ENCODE measurements at regions not wholly inside any gene's neighbourhood (a gene's known extent, or its start where the extent isn't known, plus 50 kb on each side); places are given as distances from the start of the nearest gene placed in this dataset.
"Not testable (repeated sequence)": the region's sequence is repeated elsewhere in the genome, so short reads cannot be mapped to it uniquely, and the experiment has no call there.

DNA sequence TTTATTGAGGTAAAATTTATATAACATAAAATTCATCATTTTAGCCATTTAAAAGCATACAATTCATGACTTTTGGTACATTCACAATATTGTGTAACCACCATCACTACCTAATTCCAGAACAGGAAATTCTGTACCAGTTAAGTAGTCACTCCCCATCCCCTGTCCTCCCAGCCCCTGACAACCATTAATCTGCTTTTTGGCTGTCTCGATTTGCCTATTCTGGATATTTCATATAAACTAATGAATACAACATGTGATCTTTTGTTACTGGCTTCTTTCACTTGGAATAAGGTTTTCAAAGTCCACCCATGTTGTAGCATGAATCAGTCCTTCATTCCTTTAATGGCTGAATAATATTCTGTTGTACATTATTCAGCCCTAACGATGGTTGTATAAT lies 115.6 kb upstream of the KLF14 start:
- no peak for DNase-seq (ENCODE audit: low spot score)

DNA sequence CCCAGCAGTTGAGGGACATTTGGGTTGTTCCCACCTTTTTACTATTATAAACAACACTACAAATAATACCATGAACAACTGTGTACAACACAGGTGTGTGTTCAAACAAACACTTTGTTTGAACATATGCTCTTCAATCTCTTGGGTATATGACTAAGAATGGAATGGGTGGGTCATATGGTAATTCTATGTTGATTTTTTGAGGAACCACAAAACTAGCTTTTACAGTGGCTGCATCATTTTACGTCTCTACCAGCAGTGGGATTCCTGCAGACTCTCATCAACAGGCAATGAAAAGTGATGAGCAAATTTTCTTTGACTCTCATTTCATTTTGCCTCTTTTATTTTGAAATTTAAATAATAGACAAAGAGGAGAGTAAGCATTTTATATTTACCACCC lies 116.9 kb upstream of the KLF14 start:
- DNase-seq (ENCODE audit: low spot score), result no peak

- DNase-seq (ENCODE audit: low spot score), result no peak
Measured at GRCh38 chr7:130852867-130853266, 118.9 kb upstream of the KLF14 start.

DNA sequence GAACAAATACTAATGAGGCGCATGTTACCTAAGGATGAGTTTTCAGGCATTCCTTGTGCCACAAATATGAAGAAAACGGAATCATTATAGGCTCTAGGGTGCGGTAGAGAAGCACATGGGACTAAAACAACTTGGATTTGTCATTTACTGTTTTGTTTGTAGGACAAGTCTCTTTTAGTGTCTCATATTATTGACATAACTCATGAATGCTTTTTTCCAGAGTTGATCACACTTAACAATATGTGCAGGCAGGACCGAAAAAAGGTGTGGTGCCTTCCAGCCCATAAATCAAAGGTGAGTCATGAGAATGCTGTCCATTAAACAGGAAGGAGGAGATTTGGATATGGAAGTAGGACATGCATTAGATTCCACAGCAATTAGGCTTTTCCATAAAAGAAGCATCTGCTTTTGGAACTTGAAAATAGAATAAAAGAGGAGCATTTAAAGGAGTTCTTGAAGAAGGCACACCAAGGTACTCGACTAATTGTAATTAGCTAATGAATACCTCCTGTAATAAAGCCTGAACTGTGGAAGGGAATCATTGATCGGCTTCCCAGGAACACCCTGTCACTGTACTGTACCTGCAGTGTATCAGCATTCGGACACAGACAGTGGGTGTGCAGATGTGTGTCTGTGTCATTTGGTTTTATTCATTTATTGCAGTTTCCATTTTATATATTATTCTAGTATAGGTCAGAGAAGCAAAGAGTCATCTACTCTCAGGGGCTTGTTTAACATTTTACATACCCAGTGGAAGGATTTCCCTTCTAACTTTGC lies 119.7 kb upstream of the KLF14 start:
- no peak for DNase-seq (ENCODE audit: low spot score)

DNA sequence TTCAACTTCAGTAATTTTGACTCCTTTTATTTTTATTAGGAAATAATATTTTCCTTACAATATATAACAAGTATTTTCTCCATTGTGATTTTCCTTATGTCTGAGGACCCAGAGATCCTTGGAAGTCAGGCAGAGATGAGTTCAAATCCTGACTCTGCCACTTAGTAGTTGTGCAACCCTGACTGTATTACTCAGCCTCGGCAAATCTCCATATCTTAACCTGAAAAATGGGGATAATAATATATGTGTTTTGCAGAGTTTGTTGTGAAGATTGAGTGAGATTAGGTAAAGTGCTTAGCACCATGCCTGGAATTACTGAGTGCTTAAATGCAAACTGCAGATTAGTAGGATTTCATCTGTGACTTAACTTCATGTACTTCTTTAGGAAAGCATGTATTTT lies 120.5 kb upstream of the KLF14 start:
- DNase-seq (ENCODE audit: low spot score), result no peak

- DNase-seq (ENCODE audit: low spot score), result no peak
Measured at GRCh38 chr7:130856866-130857265, 122.9 kb upstream of the KLF14 start.

GRCh38 chr7:130860832-130861231 lies 126.8 kb upstream of the KLF14 start:
- DNase-seq (ENCODE audit: low spot score), result not testable (repeated sequence)

- no peak for DNase-seq (ENCODE audit: low spot score)
Measured at GRCh38 chr7:130865408-130866236, 131.6 kb upstream of the KLF14 start.

- DNase-seq (ENCODE audit: low spot score), result no peak
Measured at GRCh38 chr7:130867039-130867438, 133.0 kb upstream of the KLF14 start.

- no peak for DNase-seq (ENCODE audit: low spot score)
Measured at GRCh38 chr7:130867581-130868136, 133.7 kb upstream of the KLF14 start.

DNA sequence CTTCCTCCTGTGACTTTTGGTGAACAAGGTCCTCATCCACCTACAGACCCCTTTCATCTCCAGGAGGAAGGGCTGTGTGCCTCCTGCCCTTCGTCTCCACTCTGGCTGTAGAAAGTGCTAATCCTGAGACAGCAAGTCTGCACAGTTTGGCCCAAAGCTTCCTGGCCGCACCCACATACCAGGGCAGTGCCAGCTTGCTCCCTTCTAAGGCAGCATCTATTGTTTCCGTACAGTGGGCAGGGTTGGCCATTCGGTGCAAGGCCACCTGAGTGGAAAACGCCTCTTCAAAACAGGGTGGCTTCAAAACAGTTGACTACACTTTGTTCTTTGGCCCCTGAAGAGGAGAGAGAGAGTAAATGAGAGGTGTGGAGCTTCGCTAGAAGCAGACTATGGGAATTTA lies 134.1 kb upstream of the KLF14 start:
- DNase-seq (ENCODE audit: low spot score), result no peak

DNA sequence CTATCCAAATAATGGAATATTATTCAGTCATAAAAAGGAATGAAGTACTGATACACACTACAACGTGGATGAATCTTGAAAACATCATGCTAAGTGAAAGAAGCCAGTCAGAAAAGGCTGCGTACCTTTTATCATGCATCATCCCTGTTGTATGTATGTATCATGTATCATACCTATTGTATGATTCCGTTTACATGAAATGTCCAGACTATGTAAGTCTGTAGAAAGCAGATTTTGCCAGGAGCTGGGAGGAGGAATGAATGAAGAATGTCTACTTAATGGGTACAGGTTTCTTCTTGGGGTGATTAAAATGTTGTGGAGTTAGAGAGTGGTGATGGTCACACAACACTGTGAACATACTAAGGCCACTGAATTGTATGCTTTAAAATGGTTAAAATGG lies 135.9 kb upstream of the KLF14 start:
- no peak for DNase-seq (ENCODE audit: low spot score)

DNA sequence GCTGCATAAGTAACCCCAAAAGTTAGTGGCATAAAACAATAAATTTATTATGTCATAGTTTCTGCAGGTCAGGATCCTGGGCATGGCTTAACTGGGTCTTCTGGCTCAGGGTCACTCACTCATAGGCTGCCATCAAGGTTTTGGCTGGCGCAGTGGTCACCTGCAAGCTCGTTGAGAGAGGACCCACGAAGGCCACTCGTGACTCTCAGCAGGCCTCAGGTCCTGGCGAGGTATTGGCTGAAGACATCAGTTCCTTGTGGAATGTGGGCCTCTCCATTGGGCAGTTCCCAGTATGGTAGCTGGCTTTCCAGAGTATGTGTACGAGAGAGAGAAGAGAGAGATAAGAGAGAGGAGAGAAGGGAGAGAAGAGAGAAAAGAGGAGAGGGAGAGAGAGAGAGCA lies 138.3 kb upstream of the KLF14 start:
- DNase-seq (ENCODE audit: low spot score), result no peak

DNA sequence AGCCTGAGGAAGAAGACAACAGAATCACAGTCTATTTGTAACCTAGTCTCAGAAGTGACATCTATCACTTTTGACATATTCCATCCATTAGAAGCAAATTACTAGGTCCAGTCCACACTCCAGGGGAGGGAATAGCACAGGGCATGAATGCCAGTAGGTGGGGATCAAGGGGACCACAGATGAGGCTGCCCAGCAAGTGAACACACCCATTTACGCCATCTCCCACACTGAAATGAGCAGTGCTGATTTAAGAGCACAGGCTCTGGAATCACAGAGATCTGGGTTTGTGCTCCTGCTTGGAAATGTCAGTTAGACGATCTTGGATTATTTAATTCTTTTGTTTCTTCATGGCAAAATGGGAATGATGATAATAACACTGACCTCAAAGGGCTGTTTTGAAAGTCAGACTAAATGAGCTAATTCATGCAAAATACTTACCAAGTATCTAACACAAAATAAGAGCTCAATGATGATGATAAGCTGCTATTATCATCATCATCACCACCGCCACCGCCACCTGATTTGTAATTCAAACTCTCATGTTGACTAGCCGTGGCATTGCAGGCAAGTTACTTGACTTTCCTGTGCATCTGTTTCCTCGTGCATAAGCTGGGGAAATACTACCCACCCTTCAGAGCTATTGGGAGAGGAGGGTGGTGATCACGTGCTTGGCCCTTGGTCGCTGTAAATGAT lies 138.9 kb upstream of the KLF14 start:
- DNase-seq (ENCODE audit: low spot score), result no peak

- no peak for DNase-seq (ENCODE audit: low spot score)
Measured at GRCh38 chr7:130874071-130874915, 140.3 kb upstream of the KLF14 start.

GRCh38 chr7:130875265-130875741 lies 141.3 kb upstream of the KLF14 start:
- no peak for DNase-seq (ENCODE audit: low spot score)

DNA sequence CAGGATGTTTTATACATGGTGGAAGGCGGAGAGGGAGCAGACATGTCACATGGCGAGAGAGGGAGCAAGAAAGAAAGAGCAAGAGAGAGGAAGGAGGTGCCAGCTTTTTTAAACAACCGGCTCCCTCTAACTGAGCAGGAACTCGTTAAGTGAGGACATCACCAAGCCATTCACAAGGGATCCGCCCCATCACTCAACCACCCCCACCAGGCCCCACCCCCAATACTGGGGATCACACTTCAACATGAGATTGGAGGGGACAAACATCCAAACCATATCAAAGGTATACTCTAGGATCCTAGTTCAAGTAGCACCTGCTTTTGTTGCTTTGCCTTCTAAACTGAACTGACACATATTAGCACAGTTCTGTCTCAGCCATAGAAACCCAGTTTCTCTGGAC lies 141.9 kb upstream of the KLF14 start:
- no peak for DNase-seq (ENCODE audit: low spot score)

DNA sequence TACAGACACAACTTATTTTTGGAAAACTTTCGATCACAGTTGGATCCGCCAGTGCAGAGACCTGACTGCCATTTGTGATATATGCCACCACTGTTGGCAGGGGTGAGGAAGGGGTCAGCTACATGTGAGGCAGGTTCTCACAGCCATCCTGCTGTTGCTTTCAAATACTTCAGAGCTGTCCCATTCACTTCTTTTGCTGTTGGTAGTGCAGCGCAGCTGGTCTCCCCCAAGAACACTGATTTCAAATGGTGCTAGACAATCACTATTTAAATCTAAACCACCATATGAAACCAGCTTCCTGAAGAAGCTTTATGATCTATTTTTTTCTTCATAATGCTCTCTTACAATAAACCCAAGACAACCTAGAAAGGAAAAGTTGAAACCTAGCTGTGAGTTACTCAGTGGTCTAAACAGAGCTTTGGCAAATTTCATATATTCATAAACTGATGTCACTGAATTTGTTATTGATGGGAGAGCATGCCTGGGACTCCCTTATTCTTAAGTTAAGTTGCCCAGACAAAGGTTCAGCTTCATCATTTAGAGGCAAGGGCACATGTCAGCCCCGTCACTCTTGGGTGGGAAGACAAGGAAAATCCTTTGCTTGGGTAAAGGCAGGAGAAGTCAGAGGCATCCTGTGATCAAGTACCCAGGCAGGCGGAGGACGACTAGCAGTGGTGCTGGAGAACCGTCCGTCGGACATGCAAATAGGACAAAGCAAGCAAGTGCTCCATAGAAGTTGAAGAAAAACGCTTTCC lies 143.4 kb upstream of the KLF14 start:
- no peak for DNase-seq (ENCODE audit: low spot score)

DNA sequence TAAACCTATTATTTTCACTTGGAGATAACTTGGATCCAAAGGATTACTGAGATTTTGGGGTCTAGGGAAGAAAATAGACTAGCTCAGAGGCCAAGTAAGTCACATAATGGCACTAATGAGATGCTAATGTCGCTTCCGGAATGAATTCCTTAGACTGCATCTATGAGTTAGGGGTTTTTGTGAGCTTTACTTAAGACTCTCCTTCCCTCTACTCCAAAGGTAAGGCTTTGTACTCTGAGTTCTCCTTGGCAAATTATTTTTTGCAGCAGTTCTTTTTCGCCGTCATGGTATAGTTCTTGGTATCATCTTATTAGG lies 143.9 kb upstream of the KLF14 start:
- no peak for DNase-seq (ENCODE audit: low spot score)

DNA sequence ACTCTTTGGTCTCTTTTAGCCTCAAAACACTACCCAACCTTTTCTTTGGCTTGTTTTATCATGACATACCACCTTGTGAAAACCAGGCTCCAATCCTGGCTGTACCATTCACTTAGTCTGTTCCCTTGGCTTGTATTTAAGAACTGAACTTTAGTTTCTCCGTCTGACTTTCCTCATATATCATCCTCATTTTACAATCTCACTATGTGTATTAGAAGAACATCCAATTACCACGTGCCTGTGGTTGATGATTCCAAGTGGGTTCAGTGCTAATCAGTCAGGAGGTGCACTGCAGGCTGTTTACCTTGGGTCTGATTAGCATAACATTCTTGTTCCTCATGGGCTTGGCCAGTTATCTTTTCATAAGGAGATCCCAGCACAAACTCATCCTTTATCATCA lies 144.8 kb upstream of the KLF14 start:
- no peak for DNase-seq (ENCODE audit: low spot score)

- DNase-seq (ENCODE audit: low spot score), result no peak
Measured at GRCh38 chr7:130879191-130879590, 145.2 kb upstream of the KLF14 start.
